GM18867 (cell line): ENCODE measurements at regions not wholly inside any gene's neighbourhood (a gene's known extent, or its start where the extent isn't known, plus 50 kb on each side); places are given as distances from the start of the nearest gene placed in this dataset.
"Not testable (repeated sequence)": the region's sequence is repeated elsewhere in the genome, so short reads cannot be mapped to it uniquely, and the experiment has no call there.

Source experiments
- ATAC-seq: cut with Tn5 transposase; IDR thresholded peaks from one replicate; pipeline ENCODE4 v1.9.1; 2021; ENCODE audit warnings: mild to moderate bottlenecking, moderate library complexity; ENCODE audit not compliant: unreplicated experiment

- ATAC-seq: not testable (repeated sequence)
Measured at GRCh38 chr15:31647337-31647826, 320.7 kb downstream of the KLF13 start.

GRCh38 chr15:31649634-31650033, 323.0 kb downstream of the KLF13 start:
- not testable (repeated sequence) for ATAC-seq

GRCh38 chr15:31650055-31650701, 323.5 kb downstream of the KLF13 start:
- ATAC-seq: not testable (repeated sequence)

DNA sequence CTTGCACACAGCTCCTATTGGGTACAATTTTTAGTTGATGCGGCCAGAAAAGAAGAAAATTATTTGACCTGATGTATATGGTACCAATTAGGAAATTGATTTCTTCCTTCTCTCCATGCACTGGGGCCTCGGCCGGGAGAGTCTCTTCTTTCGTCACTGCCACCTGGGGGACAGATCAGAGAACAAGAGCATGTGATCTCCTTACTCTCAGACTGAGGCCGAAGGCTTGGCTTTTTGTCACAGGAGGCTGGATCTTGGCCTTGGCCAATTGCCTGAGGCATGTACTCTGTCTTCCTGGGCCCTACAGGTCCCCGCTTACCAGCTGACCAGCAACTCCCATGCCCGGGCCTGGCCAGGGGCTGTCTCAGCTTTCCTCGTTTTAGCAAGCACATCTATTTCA, 330.3 kb downstream of the KLF13 start:
- ATAC-seq: not testable (repeated sequence)

- ATAC-seq: no peak
Measured at GRCh38 chr15:31660816-31661215, 334.2 kb downstream of the KLF13 start.

GRCh38 chr15:31665732-31666131, 339.1 kb downstream of the KLF13 start:
- not testable (repeated sequence) for ATAC-seq

DNA sequence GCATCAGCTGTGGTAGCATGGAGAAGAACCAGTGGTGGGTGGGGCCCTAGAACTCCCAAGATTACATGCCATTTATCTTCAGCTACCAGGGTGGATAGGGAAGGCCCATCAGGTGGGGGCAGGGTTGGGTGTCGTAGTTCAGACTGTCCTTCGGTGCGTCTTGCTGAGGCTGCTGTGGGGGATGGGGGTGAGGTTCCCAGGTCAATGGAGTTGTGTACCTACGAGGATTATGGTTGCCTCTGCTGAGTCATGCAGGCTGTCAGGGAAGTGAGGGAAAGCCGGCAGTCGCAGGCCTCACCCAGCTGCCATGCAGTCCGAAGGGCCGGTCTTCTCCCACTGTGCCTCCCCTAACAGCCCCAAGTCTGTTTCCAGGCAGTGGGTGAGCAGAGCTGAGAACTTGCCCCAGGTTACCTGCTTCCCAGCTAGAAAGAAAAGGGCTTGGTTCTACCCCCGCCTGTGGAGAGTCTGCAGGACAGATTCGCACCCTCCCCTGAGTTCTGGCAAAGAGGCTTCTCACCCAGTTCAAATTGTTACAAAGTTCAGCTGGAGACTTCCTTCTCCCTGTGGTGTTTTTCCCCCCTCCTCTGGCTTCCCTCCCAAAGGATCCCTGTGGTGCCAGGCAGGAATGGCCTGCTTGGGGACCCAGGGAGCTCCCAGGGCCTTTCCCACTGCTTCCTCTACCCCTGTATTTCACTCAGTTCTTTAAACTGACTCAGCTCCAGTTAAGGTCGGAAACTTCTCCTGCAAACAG, 342.7 kb downstream of the KLF13 start:
- not testable (repeated sequence) for ATAC-seq

- ATAC-seq: not testable (repeated sequence)
Measured at GRCh38 chr15:31673263-31673662, 346.6 kb downstream of the KLF13 start.

GRCh38 chr15:31681529-31682259, 348.6 kb upstream of the CHRNA7 start:
- ATAC-seq: not testable (repeated sequence)

- not testable (repeated sequence) for ATAC-seq
Measured at GRCh38 chr15:31687088-31687487, 343.2 kb upstream of the CHRNA7 start.

- ATAC-seq: not testable (repeated sequence)
Measured at GRCh38 chr15:31696509-31696908, 333.8 kb upstream of the CHRNA7 start.

DNA sequence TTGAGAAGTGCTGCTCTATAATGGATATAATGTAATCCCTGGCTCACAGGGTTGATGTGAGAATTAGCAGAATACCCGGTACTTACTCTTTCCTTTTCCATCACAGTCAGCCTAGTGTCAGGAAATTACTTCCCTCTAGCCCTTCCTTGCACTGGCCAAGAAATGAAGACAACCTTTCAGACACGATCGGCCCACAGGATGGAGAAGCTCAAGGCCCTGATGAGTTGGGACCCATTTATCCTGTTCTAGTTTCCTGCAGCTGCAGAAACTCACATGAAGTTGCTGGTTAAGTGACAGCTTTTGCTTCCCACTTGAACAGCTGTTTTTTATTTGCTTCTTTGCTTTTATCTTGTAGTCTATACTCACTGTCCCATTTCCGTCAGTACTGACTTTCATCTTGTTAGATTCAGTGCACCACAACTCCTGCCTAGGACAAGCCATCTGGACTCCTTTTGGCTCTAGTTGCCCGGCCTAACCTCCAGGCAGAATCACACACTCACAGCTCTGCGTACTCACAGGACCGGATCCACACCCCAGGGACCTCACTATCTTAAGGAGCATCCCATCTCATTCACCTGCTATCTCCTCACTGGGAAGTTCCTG, 325.1 kb upstream of the CHRNA7 start:
- ATAC-seq: not testable (repeated sequence)

- ATAC-seq: peak; percentile 78
Measured at GRCh38 chr15:31707944-31708702, 322.2 kb upstream of the CHRNA7 start.

DNA sequence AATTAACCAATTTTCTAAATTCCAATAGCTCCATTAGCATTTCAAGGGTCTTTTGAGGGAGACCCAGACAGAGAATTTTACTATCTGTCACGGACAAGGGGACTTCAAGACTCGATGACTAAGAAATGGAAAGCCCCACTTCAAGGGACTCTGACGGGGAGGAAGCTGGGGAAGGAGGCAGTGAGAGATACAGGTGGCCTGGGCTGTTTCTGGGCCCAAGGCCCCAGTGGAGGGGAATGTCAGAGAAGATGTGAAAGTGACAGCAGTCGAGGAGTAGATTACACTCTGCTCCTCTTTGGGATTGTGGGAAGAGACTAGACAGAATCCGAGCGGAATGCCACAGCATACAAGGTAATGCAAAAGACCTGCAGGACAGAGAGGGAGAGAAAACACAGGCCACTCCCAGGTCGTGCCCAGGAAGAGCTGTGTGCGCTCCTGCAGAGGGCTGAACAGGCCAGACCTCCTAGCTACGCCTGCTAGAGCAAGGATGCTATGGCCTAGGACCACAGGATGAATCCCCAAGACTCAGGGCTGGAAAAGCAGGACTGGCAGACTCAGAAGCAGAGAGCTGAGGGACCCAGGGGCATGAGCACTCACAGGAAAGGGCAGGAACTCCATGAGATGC, 321.5 kb upstream of the CHRNA7 start:
- peak; percentile 74 for ATAC-seq

DNA sequence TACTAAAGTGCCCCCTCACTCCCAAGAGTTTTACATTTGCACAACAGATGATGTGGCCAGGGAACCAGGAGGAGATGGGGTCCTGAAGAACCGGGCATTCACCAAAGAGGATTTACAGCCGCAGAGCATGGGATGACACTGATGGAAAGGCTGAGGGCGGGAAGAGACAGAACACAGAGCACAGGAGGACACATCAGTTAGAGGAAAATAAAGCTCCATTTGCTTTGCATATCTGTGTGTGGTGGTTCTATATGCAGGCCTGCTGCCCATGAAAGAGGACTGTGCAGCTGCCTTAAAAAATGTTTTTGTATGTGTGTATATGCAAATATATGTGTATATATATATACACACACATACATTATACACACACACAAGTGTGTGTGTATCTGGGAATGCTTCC, 320.8 kb upstream of the CHRNA7 start:
- ATAC-seq: not testable (repeated sequence)

- not testable (repeated sequence) for ATAC-seq
Measured at GRCh38 chr15:31710806-31711205, 319.5 kb upstream of the CHRNA7 start.

DNA sequence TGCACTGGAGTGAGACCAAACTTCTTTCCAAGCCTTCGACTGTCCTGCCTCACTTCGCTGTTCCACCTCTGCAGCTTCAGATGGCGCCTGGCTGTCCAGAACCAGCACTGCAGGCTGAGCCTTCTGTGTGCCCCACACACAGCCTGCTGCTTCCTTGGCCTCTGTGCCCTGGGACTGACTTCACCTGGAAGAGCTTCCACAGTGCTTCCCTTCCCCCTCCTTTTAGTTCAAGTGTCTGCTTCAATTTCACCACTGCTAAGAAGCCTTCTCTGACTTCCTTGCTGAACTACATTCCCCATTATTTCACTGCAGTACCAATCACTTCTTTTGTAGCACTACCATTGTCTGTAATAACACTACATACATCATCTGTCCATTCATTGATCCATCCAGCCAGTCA, 315.1 kb upstream of the CHRNA7 start:
- ATAC-seq: not testable (repeated sequence)

DNA sequence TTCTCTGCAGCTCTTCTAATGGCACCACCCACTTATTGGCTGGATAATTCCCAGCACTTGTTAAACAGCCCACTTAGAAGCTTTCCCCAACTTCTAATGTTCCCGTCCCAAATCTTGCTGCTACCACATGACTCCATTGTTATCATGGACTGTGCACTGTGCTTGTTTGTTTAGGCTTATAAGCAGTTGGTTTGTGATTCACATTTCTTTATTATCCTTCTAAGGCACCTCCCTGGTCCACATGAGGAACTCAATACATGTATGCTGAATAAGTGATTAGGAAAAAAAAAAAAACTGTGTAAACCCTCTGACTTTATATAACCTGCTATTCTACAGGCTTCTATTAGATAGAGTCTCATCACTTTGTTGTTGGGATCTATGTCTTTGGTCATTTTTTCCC, 311.7 kb upstream of the CHRNA7 start:
- not testable (repeated sequence) for ATAC-seq

GRCh38 chr15:31719396-31720022, 310.8 kb upstream of the CHRNA7 start:
- ATAC-seq: not testable (repeated sequence)
